ENCODE measurements at regions not wholly inside any gene's neighbourhood (a gene's known extent, or its start where the extent isn't known, plus 50 kb on each side); places are given as distances from the start of the nearest gene placed in this dataset.

GRCh38 chr1:47555841-47556560 lies 118.2 kb downstream of the FOXD2 start:
- TF ChIP-seq HDGF (IDR thresholded peaks at IDR 0.05; ENCODE audit: borderline replicate concordance): no peak
- no peak for TF ChIP-seq SUZ12 (IDR thresholded peaks at IDR 0.05)
- no peak for TF ChIP-seq NFRKB (IDR thresholded peaks at IDR 0.05)
- no peak for TF ChIP-seq LEF1 (IDR thresholded peaks at IDR 0.05; ENCODE audit: borderline replicate concordance)
- no peak for TF ChIP-seq ELF4 (IDR thresholded peaks at IDR 0.05)
- no peak for TF ChIP-seq FOXM1 (IDR thresholded peaks at IDR 0.05; ENCODE audit: borderline replicate concordance)
- TF ChIP-seq CTBP1 (IDR thresholded peaks at IDR 0.05; ENCODE audit: borderline replicate concordance): no peak
- TF ChIP-seq SP1 (IDR thresholded peaks at IDR 0.05): no peak
- no peak for TF ChIP-seq FOXA1 (IDR thresholded peaks at IDR 0.05)
- ChIA-PET CTCF (no interaction called here), POLR2A (no interaction called here)
- no peak for DNase-seq (ENCODE audit: extremely low spot score)

DNA sequence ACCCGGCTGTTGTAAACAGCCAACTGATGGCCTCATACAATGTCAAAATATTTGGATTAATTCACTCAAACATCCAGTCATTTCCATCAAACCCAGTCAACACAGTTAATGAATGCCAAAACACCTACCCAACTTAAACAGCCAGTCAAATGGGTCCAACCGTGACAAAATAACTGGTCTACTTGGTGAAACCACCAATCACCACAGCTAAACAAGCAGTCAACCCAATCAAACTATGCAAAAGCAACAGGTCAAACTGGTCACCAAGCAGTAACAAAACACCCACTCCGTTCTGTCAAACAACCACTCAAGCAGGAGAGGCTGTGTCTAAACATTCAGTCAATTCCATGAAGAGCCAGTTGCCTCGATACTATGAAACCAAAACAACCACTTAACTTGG lies 119.2 kb downstream of the FOXD2 start:
- ChIA-PET POLR2A (no interaction called here), CTCF (no interaction called here)
- DNase-seq (ENCODE audit: extremely low spot score): no peak
- no peak for TF ChIP-seq ZNF384 (IDR thresholded peaks at IDR 0.05)
- no peak for TF ChIP-seq LEF1 (IDR thresholded peaks at IDR 0.05; ENCODE audit: borderline replicate concordance)
- TF ChIP-seq ARNT (IDR thresholded peaks at IDR 0.05): no peak
- TF ChIP-seq, protein P1, sequence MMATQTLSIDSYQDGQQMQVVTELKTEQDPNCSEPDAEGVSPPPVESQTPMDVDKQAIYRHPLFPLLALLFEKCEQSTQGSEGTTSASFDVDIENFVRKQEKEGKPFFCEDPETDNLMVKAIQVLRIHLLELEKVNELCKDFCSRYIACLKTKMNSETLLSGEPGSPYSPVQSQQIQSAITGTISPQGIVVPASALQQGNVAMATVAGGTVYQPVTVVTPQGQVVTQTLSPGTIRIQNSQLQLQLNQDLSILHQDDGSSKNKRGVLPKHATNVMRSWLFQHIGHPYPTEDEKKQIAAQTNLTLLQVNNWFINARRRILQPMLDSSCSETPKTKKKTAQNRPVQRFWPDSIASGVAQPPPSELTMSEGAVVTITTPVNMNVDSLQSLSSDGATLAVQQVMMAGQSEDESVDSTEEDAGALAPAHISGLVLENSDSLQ (IDR thresholded peaks at IDR 0.05): no peak
- no peak for TF ChIP-seq SUZ12 (IDR thresholded peaks at IDR 0.05)
- TF ChIP-seq ELF4 (IDR thresholded peaks at IDR 0.05): no peak
- no peak for TF ChIP-seq TARDBP (IDR thresholded peaks at IDR 0.05)
- TF ChIP-seq NFRKB (IDR thresholded peaks at IDR 0.05): no peak
- TF ChIP-seq SP1 (IDR thresholded peaks at IDR 0.05): no peak
- no peak for TF ChIP-seq CTBP1 (IDR thresholded peaks at IDR 0.05; ENCODE audit: borderline replicate concordance)
- no peak for TF ChIP-seq FOXK2 (IDR thresholded peaks at IDR 0.05)
- no peak for TF ChIP-seq L3MBTL2 (conservative IDR thresholded peaks at IDR 0.05)
- TF ChIP-seq HDGF (IDR thresholded peaks at IDR 0.05; ENCODE audit: borderline replicate concordance): no peak
- TF ChIP-seq BHLHE40 (IDR thresholded peaks at IDR 0.05; ENCODE audit: borderline replicate concordance): no peak
- no peak for TF ChIP-seq FOXM1 (IDR thresholded peaks at IDR 0.05; ENCODE audit: borderline replicate concordance)
- no peak for TF ChIP-seq FOXA1 (IDR thresholded peaks at IDR 0.05)

DNA sequence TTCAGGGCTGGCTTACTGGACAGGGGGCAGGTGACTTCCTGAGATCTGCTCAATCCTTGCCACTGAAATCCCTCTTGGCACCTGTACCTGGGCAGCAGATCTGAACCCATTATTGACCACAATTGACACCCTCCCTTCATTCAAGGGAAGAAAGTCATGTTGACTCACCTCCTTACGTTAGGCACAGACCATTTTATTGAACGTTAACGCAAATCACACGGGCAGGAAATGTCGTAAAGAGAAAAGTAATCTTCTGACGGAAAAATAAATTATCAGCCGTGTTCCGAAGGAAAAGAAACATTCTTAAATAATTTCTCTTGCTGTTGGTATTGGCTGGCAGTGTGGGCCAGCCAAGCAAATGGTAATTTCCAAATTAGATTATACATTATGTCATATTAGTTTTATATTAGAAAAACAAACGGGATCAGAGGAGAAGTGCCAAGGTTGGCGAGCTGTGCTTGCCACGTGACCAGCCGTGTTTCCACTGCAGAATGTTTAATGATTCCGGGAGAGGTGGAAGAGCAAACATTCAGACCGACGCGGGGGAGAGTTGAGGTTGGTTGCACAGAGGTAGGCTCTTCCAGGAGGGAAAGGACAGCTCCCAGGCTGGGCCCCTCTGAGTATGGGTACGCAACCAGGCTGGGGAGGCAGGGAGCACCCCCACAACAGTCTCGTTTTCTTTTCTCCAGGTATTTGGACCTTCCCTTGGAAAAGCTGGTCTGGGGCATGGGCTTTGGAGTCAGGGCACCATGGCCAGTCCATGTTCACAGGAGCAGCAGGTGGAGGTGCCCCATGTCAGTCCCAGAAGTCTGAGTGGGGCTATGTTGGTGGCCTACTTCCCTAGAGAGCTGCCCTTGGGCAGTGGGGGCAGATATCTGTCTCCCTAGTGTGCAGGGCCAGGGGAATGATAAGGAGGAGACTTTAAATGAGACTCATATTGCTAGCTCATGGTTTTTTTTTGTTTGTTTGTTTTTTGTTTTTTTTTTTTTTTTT lies 121.1 kb downstream of the FOXD2 start:
- ChIA-PET CTCF (interaction anchor here (0.6 to 2.2 kb wide), 5 partner anchors 10 to 125 kb away, joined by 3 to 9 read pairs (median 3); partner anchors contain the start of gene FOXD2), POLR2A (interaction anchor here (0.6 to 2.4 kb wide), 3 partner anchors 8 to 121 kb away, joined by 3 to 6 read pairs (median 3); partner anchors contain the start of gene FOXD2)
- DNase-seq (ENCODE audit: extremely low spot score): peak; percentile 37
- TF ChIP-seq FOXM1 (IDR thresholded peaks at IDR 0.05; ENCODE audit: borderline replicate concordance) (no peak), ELF4 (IDR thresholded peaks at IDR 0.05) (no peak), HDGF (IDR thresholded peaks at IDR 0.05; ENCODE audit: borderline replicate concordance) (no peak), SUZ12 (IDR thresholded peaks at IDR 0.05) (no peak)
- TF ChIP-seq, protein P1 (IDR thresholded peaks at IDR 0.05): no peak

DNA sequence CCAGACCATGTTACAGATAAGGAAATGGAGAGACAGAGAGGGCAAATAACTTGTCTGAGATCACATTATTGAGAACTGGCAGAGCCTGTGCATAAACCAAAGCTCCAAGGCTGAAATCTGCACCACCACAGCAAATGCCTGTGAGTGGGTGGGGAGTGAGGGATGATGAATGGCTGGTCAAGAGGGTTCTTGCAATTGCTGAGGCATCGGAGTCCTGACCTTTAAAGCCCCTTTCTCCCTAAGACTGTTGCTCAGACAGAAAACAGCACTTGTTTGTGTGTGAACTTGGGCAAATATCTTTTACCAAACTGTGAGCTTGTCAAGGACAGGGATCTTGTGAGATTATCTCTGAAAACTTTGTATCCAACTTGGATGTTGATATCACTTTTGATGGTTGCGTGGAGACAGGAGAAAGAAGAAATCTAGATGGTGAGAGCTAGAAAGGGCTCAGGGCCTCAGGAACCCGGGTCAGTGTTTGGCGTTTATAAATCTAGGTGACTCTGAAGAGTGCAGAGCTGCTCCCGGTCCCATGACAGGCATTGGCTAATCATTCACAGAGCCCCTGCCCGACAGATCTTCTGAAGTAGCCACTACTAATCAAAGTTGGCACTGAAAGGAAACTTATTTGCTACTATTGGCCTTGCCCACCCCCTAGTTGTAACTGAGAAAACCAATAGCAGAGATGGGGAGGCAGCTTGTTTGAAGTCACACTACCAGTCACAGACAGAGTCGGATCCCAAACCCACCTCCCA lies 122.3 kb downstream of the FOXD2 start:
- ChIA-PET POLR2A (interaction anchor here (0.7 to 2.4 kb wide), 3 partner anchors 9 to 123 kb away, joined by 3 to 6 read pairs (median 3); partner anchors contain the start of gene FOXD2), CTCF (interaction anchor here (0.6 to 2.2 kb wide), 5 partner anchors 8 to 123 kb away, joined by 3 to 9 read pairs (median 4); partner anchors contain the start of gene FOXD2)
- TF ChIP-seq L3MBTL2 (conservative IDR thresholded peaks at IDR 0.05): no peak
- TF ChIP-seq ZNF384 (IDR thresholded peaks at IDR 0.05): no peak
- TF ChIP-seq ELF4 (IDR thresholded peaks at IDR 0.05): no peak
- no peak for TF ChIP-seq TARDBP (IDR thresholded peaks at IDR 0.05)
- no peak for TF ChIP-seq SUZ12 (IDR thresholded peaks at IDR 0.05)
- no peak for TF ChIP-seq FOXM1 (IDR thresholded peaks at IDR 0.05; ENCODE audit: borderline replicate concordance)
- no peak for DNase-seq (ENCODE audit: extremely low spot score)

- TF ChIP-seq BHLHE40 (IDR thresholded peaks at IDR 0.05; ENCODE audit: borderline replicate concordance) (no peak), SP1 (IDR thresholded peaks at IDR 0.05) (no peak)
Measured at GRCh38 chr1:47561523-47562007, 123.7 kb downstream of the FOXD2 start.

GRCh38 chr1:47562147-47562546 lies 124.3 kb downstream of the FOXD2 start:
- DNase-seq (ENCODE audit: extremely low spot score): no peak
- ChIA-PET CTCF (no interaction called here), POLR2A (no interaction called here)
- TF ChIP-seq LEF1 (IDR thresholded peaks at IDR 0.05; ENCODE audit: borderline replicate concordance) (no peak), FOXM1 (IDR thresholded peaks at IDR 0.05; ENCODE audit: borderline replicate concordance) (no peak), HDGF (IDR thresholded peaks at IDR 0.05; ENCODE audit: borderline replicate concordance) (no peak), NFRKB (IDR thresholded peaks at IDR 0.05) (no peak), FOXA1 (IDR thresholded peaks at IDR 0.05) (no peak), L3MBTL2 (conservative IDR thresholded peaks at IDR 0.05) (no peak), ELF4 (IDR thresholded peaks at IDR 0.05) (no peak), ZNF384 (IDR thresholded peaks at IDR 0.05) (no peak), CTBP1 (IDR thresholded peaks at IDR 0.05; ENCODE audit: borderline replicate concordance) (no peak), SP1 (IDR thresholded peaks at IDR 0.05) (no peak)

More at GRCh38 chr1:47561523-47562007, 123.7 kb downstream of the FOXD2 start:
- no peak for DNase-seq (ENCODE audit: extremely low spot score)
- POLR2A ChIA-PET: interaction anchor here (1.1 kb wide), 1 partner anchor 14 kb away, joined by 3 read pairs; no protein-coding TSS in a partner anchor
- CTCF ChIA-PET: interaction anchor here (0.6 to 1.0 kb wide), 2 partner anchors 9 to 61 kb away, joined by 3 read pairs; no protein-coding TSS in a partner anchor

Measured in HEK293T (cell line).